ENCODE measurements at regions not wholly inside any gene's neighbourhood (a gene's known extent, or its start where the extent isn't known, plus 50 kb on each side); places are given as distances from the start of the nearest gene placed in this dataset.

GRCh38 chr3:147471741-147472140 is 62.6 kb downstream of the ZIC1 start:
- Histone ChIP-seq H3K9ac (ENCODE audit: low read length) (no peak overlapping the region), H3K4me1 (ENCODE audit: control insufficient read depth, low read depth, low read length) (no peaks in the 10 kb centered on the region), H3K27ac (ENCODE audit: low read length) (no peak overlapping the region), H3K36me3 (ENCODE audit: control insufficient read depth, low read depth, low read length) (no peaks in the 10 kb centered on the region), H3K4me3 (ENCODE audit: low read length) (no peak overlapping the region), H3K9me3 (ENCODE audit: control insufficient read depth, low read depth, low read length) (no peaks in the 10 kb centered on the region), H3K27me3 (ENCODE audit: control insufficient read depth, insufficient read depth, low read length) (no peaks in the 10 kb centered on the region)

- Histone ChIP-seq H3K9me3 (ENCODE audit: control insufficient read depth, low read depth, low read length) (no peaks in the 10 kb centered on the region), H3K4me1 (ENCODE audit: control insufficient read depth, low read depth, low read length) (no peaks in the 10 kb centered on the region), H3K27ac (ENCODE audit: low read length) (no peak overlapping the region), H3K27me3 (ENCODE audit: control insufficient read depth, insufficient read depth, low read length) (no peaks in the 10 kb centered on the region), H3K9ac (ENCODE audit: low read length) (no peak overlapping the region), H3K36me3 (ENCODE audit: control insufficient read depth, low read depth, low read length) (no peaks in the 10 kb centered on the region), H3K4me3 (ENCODE audit: low read length) (no peak overlapping the region)
Observed at GRCh38 chr3:147472846-147473245, 63.7 kb downstream of the ZIC1 start.

GRCh38 chr3:147483145-147483544 is 74.0 kb downstream of the ZIC1 start:
- Histone ChIP-seq H3K27me3 (ENCODE audit: control insufficient read depth, insufficient read depth, low read length) (no peaks in the 10 kb centered on the region), H3K36me3 (ENCODE audit: control insufficient read depth, low read depth, low read length) (no peaks in the 10 kb centered on the region), H3K27ac (ENCODE audit: low read length) (no peak overlapping the region), H3K4me3 (ENCODE audit: low read length) (no peak overlapping the region), H3K4me1 (ENCODE audit: control insufficient read depth, low read depth, low read length) (no peaks in the 10 kb centered on the region), H3K9ac (ENCODE audit: low read length) (no peak overlapping the region), H3K9me3 (ENCODE audit: control insufficient read depth, low read depth, low read length) (no peaks in the 10 kb centered on the region)

GRCh38 chr3:147483578-147483977 is 74.4 kb downstream of the ZIC1 start:
- H3K4me3 ChIP-seq (ENCODE audit: low read length), result no peak overlapping the region
- no peaks in the 10 kb centered on the region for H3K27me3 ChIP-seq (ENCODE audit: control insufficient read depth, insufficient read depth, low read length)
- H3K27ac ChIP-seq (ENCODE audit: low read length), result no peak overlapping the region

GRCh38 chr3:147493065-147493464 is 83.9 kb downstream of the ZIC1 start:
- Histone ChIP-seq H3K9ac (ENCODE audit: low read length) (no peak overlapping the region), H3K9me3 (ENCODE audit: control insufficient read depth, low read depth, low read length) (no peaks in the 10 kb centered on the region), H3K4me1 (ENCODE audit: control insufficient read depth, low read depth, low read length) (no peaks in the 10 kb centered on the region), H3K4me3 (ENCODE audit: low read length) (no peak overlapping the region), H3K27me3 (ENCODE audit: control insufficient read depth, insufficient read depth, low read length) (no peaks in the 10 kb centered on the region), H3K36me3 (ENCODE audit: control insufficient read depth, low read depth, low read length) (no peaks in the 10 kb centered on the region), H3K27ac (ENCODE audit: low read length) (no peak overlapping the region)

More at GRCh38 chr3:147483578-147483977, 74.4 kb downstream of the ZIC1 start:
- Histone ChIP-seq H3K36me3 (ENCODE audit: control insufficient read depth, low read depth, low read length) (no peaks in the 10 kb centered on the region), H3K9ac (ENCODE audit: low read length) (no peak overlapping the region), H3K9me3 (ENCODE audit: control insufficient read depth, low read depth, low read length) (no peaks in the 10 kb centered on the region), H3K4me1 (ENCODE audit: control insufficient read depth, low read depth, low read length) (no peaks in the 10 kb centered on the region)

- Histone ChIP-seq H3K36me3 (ENCODE audit: control insufficient read depth, low read depth, low read length) (no peaks in the 10 kb centered on the region), H3K27me3 (ENCODE audit: control insufficient read depth, insufficient read depth, low read length) (no peaks in the 10 kb centered on the region), H3K27ac (ENCODE audit: low read length) (no peak overlapping the region), H3K9ac (ENCODE audit: low read length) (no peak overlapping the region), H3K9me3 (ENCODE audit: control insufficient read depth, low read depth, low read length) (no peaks in the 10 kb centered on the region), H3K4me3 (ENCODE audit: low read length) (no peak overlapping the region), H3K4me1 (ENCODE audit: control insufficient read depth, low read depth, low read length) (no peaks in the 10 kb centered on the region)
Observed at GRCh38 chr3:147493666-147494065, 84.5 kb downstream of the ZIC1 start.

GRCh38 chr3:147497286-147497685 is 88.1 kb downstream of the ZIC1 start:
- no peak overlapping the region for H3K27ac ChIP-seq (ENCODE audit: low read length)
- H3K9me3 ChIP-seq (ENCODE audit: control insufficient read depth, low read depth, low read length), result no peaks in the 10 kb centered on the region

GRCh38 chr3:147507638-147508286 is 98.6 kb downstream of the ZIC1 start:
- no peak overlapping the region for H3K9ac ChIP-seq (ENCODE audit: low read length)
- no peaks in the 10 kb centered on the region for H3K36me3 ChIP-seq (ENCODE audit: control insufficient read depth, low read depth, low read length)
- no peak overlapping the region for H3K4me3 ChIP-seq (ENCODE audit: low read length)
- H3K9me3 ChIP-seq (ENCODE audit: control insufficient read depth, low read depth, low read length), result no peaks in the 10 kb centered on the region
- no peaks in the 10 kb centered on the region for H3K4me1 ChIP-seq (ENCODE audit: control insufficient read depth, low read depth, low read length)
- H3K27me3 ChIP-seq (ENCODE audit: control insufficient read depth, insufficient read depth, low read length), result no peaks in the 10 kb centered on the region
- H3K27ac ChIP-seq (ENCODE audit: low read length), result no peak overlapping the region

More at GRCh38 chr3:147497286-147497685, 88.1 kb downstream of the ZIC1 start:
- no peak overlapping the region for H3K9ac ChIP-seq (ENCODE audit: low read length)
- H3K4me3 ChIP-seq (ENCODE audit: low read length), result no peak overlapping the region
- no peaks in the 10 kb centered on the region for H3K4me1 ChIP-seq (ENCODE audit: control insufficient read depth, low read depth, low read length)
- no peaks in the 10 kb centered on the region for H3K27me3 ChIP-seq (ENCODE audit: control insufficient read depth, insufficient read depth, low read length)
- no peaks in the 10 kb centered on the region for H3K36me3 ChIP-seq (ENCODE audit: control insufficient read depth, low read depth, low read length)

- no peak overlapping the region for H3K9ac ChIP-seq (ENCODE audit: low read length)
- no peak overlapping the region for H3K27ac ChIP-seq (ENCODE audit: low read length)
- H3K9me3 ChIP-seq (ENCODE audit: control insufficient read depth, low read depth, low read length), result no peaks in the 10 kb centered on the region
- no peak overlapping the region for H3K4me3 ChIP-seq (ENCODE audit: low read length)
- peaks cover 12% of the 10 kb centered on the region for H3K4me1 ChIP-seq (ENCODE audit: control insufficient read depth, low read depth, low read length)
- no peaks in the 10 kb centered on the region for H3K36me3 ChIP-seq (ENCODE audit: control insufficient read depth, low read depth, low read length)
- H3K27me3 ChIP-seq (ENCODE audit: control insufficient read depth, insufficient read depth, low read length), result no peaks in the 10 kb centered on the region
Observed at GRCh38 chr3:147509448-147509847, 100.3 kb downstream of the ZIC1 start.

GRCh38 chr3:147513785-147514184 is 104.6 kb downstream of the ZIC1 start:
- Histone ChIP-seq H3K9me3 (ENCODE audit: control insufficient read depth, low read depth, low read length) (no peaks in the 10 kb centered on the region), H3K9ac (ENCODE audit: low read length) (no peak overlapping the region), H3K36me3 (ENCODE audit: control insufficient read depth, low read depth, low read length) (no peaks in the 10 kb centered on the region), H3K27ac (ENCODE audit: low read length) (no peak overlapping the region), H3K4me1 (ENCODE audit: control insufficient read depth, low read depth, low read length) (peaks cover 17% of the 10 kb centered on the region), H3K27me3 (ENCODE audit: control insufficient read depth, insufficient read depth, low read length) (no peaks in the 10 kb centered on the region), H3K4me3 (ENCODE audit: low read length) (no peak overlapping the region)

- Histone ChIP-seq H3K36me3 (ENCODE audit: control insufficient read depth, low read depth, low read length) (no peaks in the 10 kb centered on the region), H3K27ac (ENCODE audit: low read length) (no peak overlapping the region), H3K27me3 (ENCODE audit: control insufficient read depth, insufficient read depth, low read length) (no peaks in the 10 kb centered on the region), H3K4me1 (ENCODE audit: control insufficient read depth, low read depth, low read length) (peaks cover 17% of the 10 kb centered on the region), H3K4me3 (ENCODE audit: low read length) (no peak overlapping the region), H3K9me3 (ENCODE audit: control insufficient read depth, low read depth, low read length) (no peaks in the 10 kb centered on the region), H3K9ac (ENCODE audit: low read length) (no peak overlapping the region)
Observed at GRCh38 chr3:147514366-147515160, 105.4 kb downstream of the ZIC1 start.

- H3K4me1 ChIP-seq (ENCODE audit: control insufficient read depth, low read depth, low read length), result peaks cover 14% of the 10 kb centered on the region
- H3K9me3 ChIP-seq (ENCODE audit: control insufficient read depth, low read depth, low read length), result no peaks in the 10 kb centered on the region
- no peaks in the 10 kb centered on the region for H3K27me3 ChIP-seq (ENCODE audit: control insufficient read depth, insufficient read depth, low read length)
- no peak overlapping the region for H3K4me3 ChIP-seq (ENCODE audit: low read length)
- no peak overlapping the region for H3K27ac ChIP-seq (ENCODE audit: low read length)
- H3K9ac ChIP-seq (ENCODE audit: low read length), result no peak overlapping the region
- no peaks in the 10 kb centered on the region for H3K36me3 ChIP-seq (ENCODE audit: control insufficient read depth, low read depth, low read length)
Observed at GRCh38 chr3:147518465-147518864, 109.3 kb downstream of the ZIC1 start.

All from iPS-18a (cell line).